ENCODE measurements at regions not wholly inside any gene's neighbourhood (a gene's known extent, or its start where the extent isn't known, plus 50 kb on each side); places are given as distances from the start of the nearest gene placed in this dataset.

- DNase-seq = no peak
Measured at GRCh38 chr10:116792817-116793216, 50.5 kb upstream of the HSPA12A start.

GRCh38 chr10:116796469-116796868 is 52.8 kb upstream of the ENO4 start:
- no peak for DNase-seq

GRCh38 chr10:116796910-116797513 is 52.3 kb upstream of the ENO4 start:
- DNase-seq = peak; percentile 25

- DNase-seq = no peak
Measured at GRCh38 chr10:116798859-116799258, 50.4 kb upstream of the ENO4 start.

All from NCI-H2029 (cell line).